GM18909 (cell line): ENCODE measurements at regions not wholly inside any gene's neighbourhood (a gene's known extent, or its start where the extent isn't known, plus 50 kb on each side); places are given as distances from the start of the nearest gene placed in this dataset.
"Not testable (repeated sequence)": the region's sequence is repeated elsewhere in the genome, so short reads cannot be mapped to it uniquely, and the experiment has no call there.

Experiments
- ATAC-seq: cut with Tn5 transposase; IDR thresholded peaks from one replicate; pipeline ENCODE4 v1.9.1; 2021; ENCODE audit warnings: mild to moderate bottlenecking; ENCODE audit not compliant: unreplicated experiment, poor library complexity

- ATAC-seq = no peak
Measured at GRCh38 chr1:239954836-239955235, 136.8 kb upstream of the FMN2 start.

GRCh38 chr1:239955431-239955830 lies 136.3 kb upstream of the FMN2 start:
- no peak for ATAC-seq

- no peak for ATAC-seq
Measured at GRCh38 chr1:239956263-239956662, 135.4 kb upstream of the FMN2 start.

GRCh38 chr1:239958063-239958462 lies 133.6 kb upstream of the FMN2 start:
- ATAC-seq = no peak

GRCh38 chr1:239960366-239960765 lies 131.3 kb upstream of the FMN2 start:
- ATAC-seq = no peak

GRCh38 chr1:239963856-239964255 lies 127.8 kb upstream of the FMN2 start:
- ATAC-seq = no peak

- ATAC-seq = peak; percentile 87
Measured at GRCh38 chr1:239976130-239976968, 115.3 kb upstream of the FMN2 start.

- no peak for ATAC-seq
Measured at GRCh38 chr1:239977416-239977815, 114.3 kb upstream of the FMN2 start.

- no peak for ATAC-seq
Measured at GRCh38 chr1:239979456-239979855, 112.2 kb upstream of the FMN2 start.

- no peak for ATAC-seq
Measured at GRCh38 chr1:239982762-239983161, 108.9 kb upstream of the FMN2 start.

- no peak for ATAC-seq
Measured at GRCh38 chr1:239985044-239985443, 106.6 kb upstream of the FMN2 start.

- ATAC-seq = peak; percentile 62
Measured at GRCh38 chr1:239987103-239987745, 104.5 kb upstream of the FMN2 start.

- ATAC-seq = no peak
Measured at GRCh38 chr1:239989990-239990389, 101.7 kb upstream of the FMN2 start.

GRCh38 chr1:239992566-239992965 lies 99.1 kb upstream of the FMN2 start:
- not testable (repeated sequence) for ATAC-seq

- ATAC-seq = no peak
Measured at GRCh38 chr1:239993366-239993765, 98.3 kb upstream of the FMN2 start.

GRCh38 chr1:239995281-239995680 lies 96.4 kb upstream of the FMN2 start:
- no peak for ATAC-seq

- no peak for ATAC-seq
Measured at GRCh38 chr1:239997160-239997514, 94.5 kb upstream of the FMN2 start.

- ATAC-seq = no peak
Measured at GRCh38 chr1:239997515-239998311, 94.0 kb upstream of the FMN2 start.

- no peak for ATAC-seq
Measured at GRCh38 chr1:239998312-239998649, 93.4 kb upstream of the FMN2 start.

GRCh38 chr1:239999170-239999569 lies 92.5 kb upstream of the FMN2 start:
- ATAC-seq = no peak

GRCh38 chr1:240000634-240001033 lies 91.0 kb upstream of the FMN2 start:
- ATAC-seq = no peak
